ENCODE measurements at regions not wholly inside any gene's neighbourhood (a gene's known extent, or its start where the extent isn't known, plus 50 kb on each side); places are given as distances from the start of the nearest gene placed in this dataset.

GRCh38 chr4:99763635-99764101 lies 53.0 kb upstream of the DAPP1 start:
- Histone ChIP-seq H3K4me2 (ENCODE audit: low read length) (no peak overlapping the region), H3K4me1 (ENCODE audit: low read length) (no peaks in the 10 kb centered on the region), H3K9me3 (ENCODE audit: insufficient read depth, low read length) (no peaks in the 10 kb centered on the region), H3K27me3 (ENCODE audit: low read depth, low read length) (no peaks in the 10 kb centered on the region), H4K20me1 (ENCODE audit: insufficient read depth, low read length) (no peaks in the 10 kb centered on the region), H3K36me3 (replicated peaks; ENCODE audit: low read depth, low read length) (no peaks in the 10 kb centered on the region), H3K79me2 (ENCODE audit: low read length) (no peaks in the 10 kb centered on the region), H3K4me3 (ENCODE audit: low read length) (no peak overlapping the region), H3K27ac (ENCODE audit: low read length) (no peak overlapping the region), H3K9ac (ENCODE audit: low read length) (no peak overlapping the region), H2AFZ (ENCODE audit: low read depth, low read length) (no peak overlapping the region)
- TF ChIP-seq CTCF (IDR thresholded peaks at IDR 0.05; ENCODE audit: low read depth, low read length), result no peak

- no peak for TF ChIP-seq EZH2phosphoT487 (IDR thresholded peaks at IDR 0.05; ENCODE audit: low read depth)
- no peak for TF ChIP-seq CTCF (IDR thresholded peaks at IDR 0.05; ENCODE audit: low read depth, low read length)
Observed at GRCh38 chr4:99762728-99763127, 53.9 kb upstream of the DAPP1 start.

GRCh38 chr4:99759988-99760387 lies 56.6 kb upstream of the DAPP1 start:
- Histone ChIP-seq H3K4me2 (ENCODE audit: low read length) (no peak overlapping the region), H3K27me3 (ENCODE audit: low read depth, low read length) (no peaks in the 10 kb centered on the region), H3K4me3 (ENCODE audit: low read length) (no peak overlapping the region), H3K79me2 (ENCODE audit: low read length) (no peaks in the 10 kb centered on the region), H3K36me3 (replicated peaks; ENCODE audit: low read depth, low read length) (no peaks in the 10 kb centered on the region), H3K4me1 (ENCODE audit: low read length) (no peaks in the 10 kb centered on the region), H4K20me1 (ENCODE audit: insufficient read depth, low read length) (no peaks in the 10 kb centered on the region), H3K27ac (ENCODE audit: low read length) (no peak overlapping the region), H3K9ac (ENCODE audit: low read length) (no peak overlapping the region), H2AFZ (ENCODE audit: low read depth, low read length) (no peak overlapping the region), H3K9me3 (ENCODE audit: insufficient read depth, low read length) (no peaks in the 10 kb centered on the region)
- TF ChIP-seq EZH2phosphoT487 (IDR thresholded peaks at IDR 0.05; ENCODE audit: low read depth), result no peak
- TF ChIP-seq CTCF (IDR thresholded peaks at IDR 0.05; ENCODE audit: low read depth, low read length), result no peak

More at GRCh38 chr4:99762728-99763127, 53.9 kb upstream of the DAPP1 start:
- no peaks in the 10 kb centered on the region for H3K4me1 ChIP-seq (ENCODE audit: low read length)
- no peaks in the 10 kb centered on the region for H3K9me3 ChIP-seq (ENCODE audit: insufficient read depth, low read length)
- no peaks in the 10 kb centered on the region for H4K20me1 ChIP-seq (ENCODE audit: insufficient read depth, low read length)
- H3K36me3 ChIP-seq (replicated peaks; ENCODE audit: low read depth, low read length), result no peaks in the 10 kb centered on the region
- H3K4me3 ChIP-seq (ENCODE audit: low read length), result no peak overlapping the region
- no peak overlapping the region for H3K27ac ChIP-seq (ENCODE audit: low read length)
- no peak overlapping the region for H3K4me2 ChIP-seq (ENCODE audit: low read length)
- H3K9ac ChIP-seq (ENCODE audit: low read length), result no peak overlapping the region
- no peaks in the 10 kb centered on the region for H3K27me3 ChIP-seq (ENCODE audit: low read depth, low read length)
- H3K79me2 ChIP-seq (ENCODE audit: low read length), result no peaks in the 10 kb centered on the region
- no peak overlapping the region for H2AFZ ChIP-seq (ENCODE audit: low read depth, low read length)

GRCh38 chr4:99759346-99759984 lies 57.2 kb upstream of the DAPP1 start:
- Histone ChIP-seq H3K79me2 (ENCODE audit: low read length) (no peaks in the 10 kb centered on the region), H3K4me2 (ENCODE audit: low read length) (no peak overlapping the region), H2AFZ (ENCODE audit: low read depth, low read length) (no peak overlapping the region)

More at GRCh38 chr4:99759346-99759984, 57.2 kb upstream of the DAPP1 start:
- Histone ChIP-seq H3K9me3 (ENCODE audit: insufficient read depth, low read length) (no peaks in the 10 kb centered on the region), H3K27ac (ENCODE audit: low read length) (no peak overlapping the region), H3K36me3 (replicated peaks; ENCODE audit: low read depth, low read length) (no peaks in the 10 kb centered on the region), H3K4me3 (ENCODE audit: low read length) (no peak overlapping the region), H3K9ac (ENCODE audit: low read length) (no peak overlapping the region), H3K27me3 (ENCODE audit: low read depth, low read length) (no peaks in the 10 kb centered on the region), H4K20me1 (ENCODE audit: insufficient read depth, low read length) (no peaks in the 10 kb centered on the region), H3K4me1 (ENCODE audit: low read length) (no peaks in the 10 kb centered on the region)
- TF ChIP-seq CTCF (IDR thresholded peaks at IDR 0.05; ENCODE audit: low read depth, low read length) (no peak), EZH2phosphoT487 (IDR thresholded peaks at IDR 0.05; ENCODE audit: low read depth) (no peak)
